ENCODE measurements at regions not wholly inside any gene's neighbourhood (a gene's known extent, or its start where the extent isn't known, plus 50 kb on each side); places are given as distances from the start of the nearest gene placed in this dataset.

- no CpG with 5 or more reads among the region's 5 CpGs for WGBS, 2 experiments (ENCODE audit: extremely low coverage in 2 of 2, insufficient read length in 1 of 2)
- no peak overlapping the region for H4K8ac ChIP-seq (ENCODE audit: low read depth in 2 of 2, low read length in 2 of 2)
- no peak overlapping the region for H3K27ac ChIP-seq (ENCODE audit: insufficient read depth, low read length)
- no peaks in the 10 kb centered on the region for H3K79me1 ChIP-seq (ENCODE audit: low read depth in 1 of 2, low read length in 2 of 2)
- intact Hi-C loops (cut with micrococcal nuclease) (no loop called here), in situ Hi-C loops (cut with MboI; ENCODE audit: low sequenced_read_pairs) (no loop called here), dilution Hi-C loops (cut with HindIII; ENCODE audit: low sequenced_read_pairs, unreplicated experiment) (no loop called here)
- CTCF ChIA-PET: no interaction called here
- H2AK9ac ChIP-seq (replicated peaks; ENCODE audit: low read depth, low read length, poor library complexity): no peak overlapping the region
- no peaks in the 10 kb centered on the region for H4K20me1 ChIP-seq (ENCODE audit: insufficient read depth, low read length)
- no peak overlapping the region for H3K23ac ChIP-seq (ENCODE audit: low read depth, low read length)
- no TSS peak for BruUV-seq (replicated peaks)
- peaks cover 8% of the 10 kb centered on the region for H3K9me3 ChIP-seq (ENCODE audit: control insufficient read depth, insufficient read depth, low read length)
- H3K4me2 ChIP-seq (ENCODE audit: low read depth, low read length): no peak overlapping the region
- no peak overlapping the region for H2BK5ac ChIP-seq (ENCODE audit: low read depth, low read length, poor library complexity, severe bottlenecking)
- no peak overlapping the region for H4K91ac ChIP-seq (ENCODE audit: insufficient read depth, low read depth, low read length)
- no peaks in the 10 kb centered on the region for H3K9me1 ChIP-seq (ENCODE audit: insufficient read depth, low read length)
- H3K4ac ChIP-seq (ENCODE audit: low read depth, low read length): no peak overlapping the region
- no peak overlapping the region for H3K9ac ChIP-seq (ENCODE audit: low read depth, low read length)
- H3K4me3 ChIP-seq (ENCODE audit: insufficient read depth, low read depth, low read length): no peak overlapping the region
- no peak overlapping the region for H2AFZ ChIP-seq (replicated peaks; ENCODE audit: low read length, poor library complexity)
- no peak overlapping the region for H2AK5ac ChIP-seq (ENCODE audit: low read depth, low read length)
- DNase-seq (no peak), ATAC-seq (ENCODE audit: low read depth) (no peak)
- no peaks in the 10 kb centered on the region for H3K36me3 ChIP-seq (ENCODE audit: control insufficient read depth, insufficient read depth, low read length)
- no peak overlapping the region for H2BK15ac ChIP-seq (ENCODE audit: low read depth, low read length)
- H4K5ac ChIP-seq (ENCODE audit: low read depth, low read length): no peak overlapping the region
- H3K14ac ChIP-seq (replicated peaks; ENCODE audit: low read depth, low read length): no peak overlapping the region
- H3K18ac ChIP-seq (ENCODE audit: low read depth, low read length): no peak overlapping the region
- TF ChIP-seq CHD1 (IDR thresholded peaks at IDR 0.05; ENCODE audit: low read depth, low read length): no peak
- TF ChIP-seq POLR2A (IDR thresholded peaks at IDR 0.05; ENCODE audit: low read depth, low read length): no peak
- H3K27me3 ChIP-seq (ENCODE audit: control insufficient read depth, insufficient read depth, low read length): peaks cover 11% of the 10 kb centered on the region
- no peak overlapping the region for H2BK120ac ChIP-seq (ENCODE audit: low read depth, low read length)
- H2BK20ac ChIP-seq (ENCODE audit: low read depth, low read length): no peak overlapping the region
- no peak overlapping the region for H3K56ac ChIP-seq (ENCODE audit: extremely low read depth, insufficient read depth, low read length)
- POLR2A ChIA-PET (ENCODE audit: unreplicated experiment): no interaction called here
- no peaks in the 10 kb centered on the region; the same call in 1 of the 2 replicates for H3K4me1 ChIP-seq (ENCODE audit: control insufficient read depth, insufficient read depth, low read length)
Observed at GRCh38 chr12:116484807-116485206, 74.4 kb upstream of the MAP1LC3B2 start.

All from IMR-90 (cell line).